GM21447 (cell line): ENCODE measurements at regions not wholly inside any gene's neighbourhood (a gene's known extent, or its start where the extent isn't known, plus 50 kb on each side); places are given as distances from the start of the nearest gene placed in this dataset.
"Not testable (repeated sequence)": the region's sequence is repeated elsewhere in the genome, so short reads cannot be mapped to it uniquely, and the experiment has no call there.

Experiments used
- ATAC-seq: cut with Tn5 transposase; IDR thresholded peaks from one replicate; pipeline ENCODE4 v1.9.1; 2021; ENCODE audit not compliant: unreplicated experiment

DNA sequence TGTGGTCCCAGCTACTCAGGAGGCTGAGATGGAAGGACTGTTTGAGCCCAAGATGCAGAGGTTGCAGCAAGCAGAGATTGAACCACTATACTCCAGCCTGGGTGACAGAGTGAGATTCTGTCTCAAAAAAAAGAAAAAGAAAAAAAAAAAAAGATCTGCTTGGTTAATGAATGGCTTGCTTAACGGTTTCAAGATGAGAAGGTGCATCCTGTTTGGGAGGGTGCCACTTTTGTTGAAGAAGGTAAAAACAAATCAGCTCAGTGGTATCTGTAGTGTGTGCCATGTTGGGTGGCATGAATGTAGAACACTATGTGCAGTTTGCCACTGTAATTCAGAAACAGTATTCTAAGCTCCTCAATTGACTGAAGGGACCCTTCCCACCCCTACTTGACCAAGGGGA, 94.9 kb upstream of the ETV3 start:
- peak; percentile 79 for ATAC-seq

DNA sequence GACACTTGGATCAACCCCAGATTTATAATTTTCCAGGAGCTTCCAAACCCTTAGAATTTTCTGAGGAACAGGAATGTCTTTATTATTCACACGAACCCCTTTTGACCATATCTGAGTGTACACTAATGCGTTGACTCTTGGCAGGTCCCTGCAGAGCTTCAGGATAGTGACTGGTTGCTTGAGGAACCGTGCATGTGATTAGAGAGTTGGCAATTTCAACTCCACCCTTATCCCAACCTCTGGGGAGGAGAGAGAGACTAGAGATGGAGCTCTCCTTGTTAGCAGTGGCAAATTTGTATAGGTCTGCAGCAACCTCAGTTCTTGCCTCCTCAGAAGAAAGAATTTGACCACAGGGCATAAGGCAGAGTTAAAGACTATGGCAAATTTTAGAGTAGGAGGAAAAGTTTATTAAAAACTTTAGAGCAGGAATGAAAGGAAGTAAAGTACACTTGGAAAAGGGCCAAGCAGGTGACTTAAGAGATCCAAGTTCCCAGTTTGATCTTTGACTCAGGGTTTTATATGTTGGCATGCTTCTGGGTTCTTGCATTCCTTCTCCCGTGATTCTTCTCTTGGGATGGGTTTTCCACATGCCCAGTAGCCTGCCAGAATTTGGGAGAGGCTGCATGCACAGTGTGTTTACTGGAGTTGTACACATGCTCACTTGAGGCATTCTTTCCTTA, 93.8 kb upstream of the ETV3 start:
- no peak for ATAC-seq

DNA sequence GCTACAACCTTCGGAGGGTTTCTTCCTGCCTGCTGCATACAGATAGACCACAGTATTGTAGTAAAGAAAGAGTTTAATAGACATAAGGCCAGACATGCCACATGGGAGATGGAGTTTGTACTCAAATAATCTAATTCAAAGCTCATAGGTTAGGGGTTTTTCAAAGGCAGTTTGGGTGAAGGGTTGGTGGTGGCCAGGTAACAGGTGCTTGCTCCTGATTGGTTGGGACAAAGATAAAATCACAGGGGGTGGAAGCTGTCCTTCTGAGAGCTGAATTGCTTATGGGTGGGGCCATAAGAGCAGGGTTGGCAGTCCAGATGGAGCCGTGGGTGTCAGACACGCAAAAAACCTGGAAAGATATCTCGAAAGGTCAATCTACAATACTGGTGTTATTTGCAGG, 92.3 kb upstream of the ETV3 start:
- ATAC-seq, result no peak

DNA sequence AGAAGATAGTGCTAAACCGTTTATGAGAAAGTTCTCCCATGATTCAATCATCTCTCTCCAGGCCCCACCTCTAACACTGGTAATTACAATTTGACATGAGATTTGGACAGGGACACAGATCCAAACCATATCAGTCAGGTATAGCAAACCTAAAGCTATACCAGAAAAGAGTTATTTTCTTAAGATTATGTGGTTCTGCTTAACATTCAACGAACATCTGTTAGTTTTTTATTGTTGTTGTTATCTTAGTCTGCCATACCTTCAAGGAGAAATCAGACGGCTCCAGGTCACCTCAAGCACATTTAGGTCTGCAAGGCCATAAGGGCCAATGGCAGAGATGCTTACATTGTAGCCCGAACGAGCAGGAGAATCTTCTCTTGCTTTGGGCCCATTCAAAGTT, 89.5 kb upstream of the ETV3 start:
- ATAC-seq, result no peak

DNA sequence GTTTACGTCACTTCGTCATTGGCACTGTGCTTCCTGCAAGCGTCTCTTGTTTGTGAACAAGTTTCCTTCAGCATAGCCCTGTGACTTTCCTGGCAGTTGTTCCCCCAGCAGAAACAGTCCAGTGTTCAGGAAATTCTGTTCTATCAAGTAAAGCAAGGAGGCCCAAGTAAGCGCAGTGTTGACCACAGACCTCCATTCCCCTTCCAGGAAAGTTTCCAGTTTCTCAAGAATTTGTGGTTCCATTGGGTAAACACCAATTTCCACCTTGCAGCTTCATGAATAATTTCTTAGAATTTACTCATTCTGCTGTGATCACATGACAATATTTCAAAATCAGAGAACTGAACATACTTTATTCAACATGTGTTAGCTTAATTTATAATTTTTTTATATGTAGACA, 88.5 kb upstream of the ETV3 start:
- ATAC-seq, result no peak

DNA sequence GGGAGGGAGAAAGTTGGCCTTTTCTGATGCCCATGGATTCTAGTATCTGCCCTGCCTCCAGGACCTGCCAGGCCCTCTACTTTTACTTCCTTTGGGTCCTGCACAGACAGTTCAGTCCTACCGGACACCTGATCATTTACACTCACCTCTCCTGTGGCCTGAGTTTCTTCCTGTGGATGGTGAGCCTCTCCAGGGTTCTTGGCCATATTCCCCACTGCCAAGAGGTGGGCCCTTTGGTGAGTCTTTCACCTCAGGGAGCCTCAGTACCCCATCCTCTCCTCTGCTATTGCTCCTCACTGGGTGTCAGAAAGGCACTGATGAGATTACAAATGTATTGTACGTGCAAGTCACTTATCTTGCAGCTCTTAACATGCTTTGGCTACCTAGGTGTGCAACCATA, 81.4 kb upstream of the ETV3 start:
- ATAC-seq, result no peak

DNA sequence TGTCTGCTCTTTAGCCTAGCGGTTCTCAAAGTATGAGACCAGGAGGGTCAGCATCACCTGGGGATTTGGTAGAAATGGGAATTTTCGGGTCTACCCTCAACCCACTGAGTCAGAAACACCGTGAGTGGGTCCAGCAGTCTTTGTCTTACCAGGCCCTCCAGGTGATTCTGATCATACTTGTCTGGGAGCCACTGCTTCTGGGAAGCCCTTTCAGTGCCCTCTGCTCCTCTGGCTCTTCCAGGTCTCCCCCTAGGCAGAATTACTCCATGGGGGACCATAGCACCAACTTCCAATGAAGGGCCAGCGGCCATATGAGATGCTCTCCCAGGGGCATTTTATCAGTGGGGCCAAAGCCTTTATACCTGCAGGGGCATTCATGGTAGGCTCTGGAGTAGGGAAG, 81.0 kb upstream of the ETV3 start:
- no peak for ATAC-seq

DNA sequence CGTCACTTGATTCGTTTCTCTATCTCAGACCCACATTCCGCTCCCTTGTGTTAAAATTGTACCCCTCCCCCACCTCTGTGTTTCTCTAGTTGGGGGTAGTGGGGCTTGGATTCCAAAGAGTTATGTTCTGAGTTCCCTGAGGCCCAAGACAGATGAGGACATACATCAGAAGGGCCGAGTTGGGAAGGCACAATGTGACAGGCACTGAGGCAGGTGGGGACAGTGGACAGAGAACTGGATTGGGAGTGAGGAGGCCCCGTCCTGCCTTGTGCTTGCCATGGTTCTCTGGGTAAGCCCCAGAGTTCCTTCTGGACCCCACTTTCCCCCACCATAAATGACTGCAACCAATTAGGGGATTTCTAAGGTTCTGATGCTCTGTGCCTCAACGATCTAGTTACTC, 80.5 kb upstream of the ETV3 start:
- ATAC-seq, result no peak

DNA sequence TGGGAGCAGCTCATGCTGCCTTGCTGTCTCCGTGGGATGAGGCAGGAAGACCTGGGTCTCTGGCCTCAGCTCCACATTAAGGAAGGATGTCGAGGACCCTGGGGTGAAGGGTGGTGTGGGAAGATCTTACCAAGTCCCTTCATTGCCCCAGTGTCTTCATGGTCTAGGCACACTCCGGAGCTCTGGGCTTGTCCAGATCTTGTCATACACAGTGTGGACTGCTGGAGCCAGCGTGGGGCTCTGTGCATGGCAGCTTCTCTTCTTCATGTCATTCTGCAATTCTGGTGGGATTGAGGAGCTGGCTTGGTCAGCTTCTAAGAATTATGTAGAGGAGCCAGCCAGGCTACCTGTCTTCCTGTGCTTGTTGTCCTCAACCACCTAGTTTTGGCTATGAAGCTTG, 79.3 kb upstream of the ETV3 start:
- no peak for ATAC-seq

DNA sequence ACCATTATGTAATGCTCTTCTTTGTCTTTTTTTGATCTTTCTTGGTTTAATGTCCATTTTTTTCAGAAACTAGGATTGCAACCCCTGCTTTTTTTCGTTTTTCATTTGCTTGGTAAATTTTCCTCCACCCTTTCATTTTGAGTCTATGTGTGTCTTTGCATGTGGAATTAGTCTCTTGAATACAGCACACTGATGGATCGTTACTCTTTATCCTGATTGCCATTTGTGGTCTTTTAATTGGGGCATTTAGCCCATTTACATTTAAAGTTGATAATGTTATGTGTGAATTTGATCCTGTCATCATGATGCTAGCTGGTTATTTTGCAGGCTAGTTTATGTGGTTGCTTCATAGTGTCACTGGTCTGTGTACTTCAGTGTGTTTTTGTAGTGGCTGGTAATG, 75.6 kb upstream of the ETV3 start:
- no peak for ATAC-seq

DNA sequence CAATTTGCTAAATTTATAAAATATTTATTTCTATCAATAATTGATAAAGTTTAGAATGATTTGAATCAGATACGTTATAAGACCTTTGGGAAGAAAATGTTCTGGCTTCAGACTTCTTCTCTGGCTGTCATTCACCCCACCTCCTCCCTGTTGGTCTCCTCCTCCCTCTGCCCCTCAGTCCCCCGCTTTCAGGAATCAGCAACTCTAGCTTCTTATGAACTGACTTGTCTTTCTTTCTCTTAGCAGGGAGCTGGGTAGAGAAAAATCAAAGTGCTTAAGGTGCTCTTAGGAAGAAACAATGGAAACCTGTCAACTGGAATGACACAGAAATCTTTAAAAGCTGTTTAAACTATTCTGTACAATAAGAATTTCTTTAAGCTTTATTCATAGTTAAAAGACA, 71.3 kb upstream of the ETV3 start:
- ATAC-seq, result no peak

DNA sequence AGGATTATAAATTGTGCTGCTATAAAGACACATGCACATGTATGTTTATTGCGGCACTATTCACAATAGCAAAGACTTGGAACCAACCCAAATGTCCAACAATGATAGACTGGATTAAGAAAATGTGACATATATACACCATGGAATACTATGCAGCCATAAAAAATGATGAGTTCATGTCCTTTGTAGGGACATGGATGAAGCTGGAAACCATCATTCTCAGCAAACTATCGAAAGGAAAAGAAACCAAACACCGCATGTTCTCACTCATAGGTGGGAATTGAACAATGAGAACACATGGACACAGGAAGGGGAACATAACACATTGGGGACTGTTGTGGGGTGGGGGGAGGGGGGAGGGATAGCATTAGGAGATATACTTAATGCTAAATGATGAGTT, 67.8 kb upstream of the ETV3 start:
- ATAC-seq, result not testable (repeated sequence)

DNA sequence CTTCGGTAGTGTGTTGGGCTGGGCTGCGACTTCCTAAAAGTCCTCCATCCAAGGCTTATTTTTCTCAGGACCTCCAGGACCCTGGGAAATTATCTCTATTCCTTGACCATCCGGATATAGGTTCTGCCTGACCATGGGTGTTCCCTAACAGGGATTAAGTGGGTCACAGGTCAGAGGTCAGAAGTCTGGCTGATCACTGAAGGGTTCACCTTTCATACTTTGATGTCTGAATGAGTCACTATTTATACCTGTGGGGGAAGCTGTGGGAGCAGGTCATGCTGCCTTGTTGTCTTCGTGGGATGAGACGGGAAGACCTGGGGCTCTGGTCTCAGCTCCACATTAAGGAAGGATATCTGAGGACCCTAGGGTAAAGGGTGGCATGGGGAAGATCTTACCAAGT, 65.0 kb upstream of the ETV3 start:
- no peak for ATAC-seq

DNA sequence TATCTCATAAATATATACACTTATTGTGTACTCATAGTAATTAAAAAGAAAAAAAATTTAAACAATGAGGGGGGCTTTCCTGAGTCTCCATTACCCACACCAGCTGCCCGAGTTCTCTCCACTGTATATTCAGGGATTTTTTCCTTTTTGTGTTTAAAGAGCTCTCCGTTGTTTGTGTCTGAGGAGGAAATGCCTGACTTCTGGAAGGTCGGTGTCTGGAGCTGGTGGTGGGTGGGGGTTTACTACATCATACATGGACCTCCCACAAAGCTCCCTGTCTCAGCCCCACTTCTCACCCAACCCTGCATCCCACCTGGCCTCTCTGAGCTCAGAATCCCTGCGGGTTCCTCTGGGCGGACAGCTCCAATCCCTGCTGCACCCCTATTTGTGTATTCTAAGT, 64.1 kb upstream of the ETV3 start:
- no peak for ATAC-seq

DNA sequence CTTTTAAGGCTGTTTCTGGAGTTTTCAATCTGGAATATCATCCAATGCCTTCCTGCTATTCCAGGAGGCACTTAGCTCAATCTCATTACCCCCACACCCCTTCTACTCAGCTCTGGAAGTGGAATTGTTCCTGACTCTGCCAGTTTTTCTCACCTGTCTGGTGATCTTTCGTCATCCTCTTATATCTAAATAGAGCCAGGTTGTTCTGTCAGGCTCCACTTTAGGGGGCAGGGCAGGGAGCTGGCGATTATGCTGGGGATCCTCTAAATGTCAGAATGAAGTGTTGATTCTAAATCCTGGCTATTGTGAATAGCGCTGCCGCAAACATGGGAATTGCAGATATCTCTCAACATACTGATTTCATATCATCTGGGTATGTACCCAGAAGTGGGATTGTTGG, 63.6 kb upstream of the ETV3 start:
- no peak for ATAC-seq

DNA sequence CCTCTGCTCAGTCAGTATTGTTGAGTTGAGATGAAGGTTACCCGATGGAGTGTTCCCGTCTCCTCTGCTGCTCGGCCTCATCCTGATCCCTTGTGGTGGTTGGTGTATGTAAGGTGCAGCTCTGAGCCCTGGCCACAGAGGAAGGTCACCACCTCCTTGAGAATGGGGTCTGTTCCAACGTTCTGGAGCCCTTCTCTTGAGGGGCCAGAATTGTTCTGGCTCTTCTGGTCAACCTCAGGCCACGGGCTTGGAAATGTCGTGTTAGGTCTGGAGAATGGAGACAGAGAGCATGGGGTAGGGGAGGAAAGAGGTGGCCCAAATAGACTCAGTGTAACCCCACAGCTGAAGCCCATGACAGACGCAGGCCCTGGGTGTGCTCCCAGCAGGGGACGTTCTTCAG, 62.3 kb upstream of the ETV3 start:
- no peak for ATAC-seq

DNA sequence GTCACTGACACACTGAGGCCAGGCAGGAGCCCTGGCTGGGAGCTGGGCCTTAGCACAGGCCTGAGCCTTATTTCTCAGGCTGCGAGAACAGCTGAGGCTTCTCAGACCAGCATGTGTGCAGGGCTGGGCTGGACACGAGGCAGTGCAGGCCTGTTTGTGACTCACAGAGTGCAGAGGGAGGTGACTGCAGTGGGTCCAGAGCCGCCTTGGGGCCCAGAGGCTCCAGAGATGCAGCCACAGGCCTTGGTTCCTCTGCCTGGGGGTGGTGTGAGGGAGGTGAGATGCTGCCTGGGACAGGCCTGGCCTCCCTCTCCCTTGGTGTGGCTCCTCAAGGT, 61.2 kb upstream of the ETV3 start:
- no peak for ATAC-seq

DNA sequence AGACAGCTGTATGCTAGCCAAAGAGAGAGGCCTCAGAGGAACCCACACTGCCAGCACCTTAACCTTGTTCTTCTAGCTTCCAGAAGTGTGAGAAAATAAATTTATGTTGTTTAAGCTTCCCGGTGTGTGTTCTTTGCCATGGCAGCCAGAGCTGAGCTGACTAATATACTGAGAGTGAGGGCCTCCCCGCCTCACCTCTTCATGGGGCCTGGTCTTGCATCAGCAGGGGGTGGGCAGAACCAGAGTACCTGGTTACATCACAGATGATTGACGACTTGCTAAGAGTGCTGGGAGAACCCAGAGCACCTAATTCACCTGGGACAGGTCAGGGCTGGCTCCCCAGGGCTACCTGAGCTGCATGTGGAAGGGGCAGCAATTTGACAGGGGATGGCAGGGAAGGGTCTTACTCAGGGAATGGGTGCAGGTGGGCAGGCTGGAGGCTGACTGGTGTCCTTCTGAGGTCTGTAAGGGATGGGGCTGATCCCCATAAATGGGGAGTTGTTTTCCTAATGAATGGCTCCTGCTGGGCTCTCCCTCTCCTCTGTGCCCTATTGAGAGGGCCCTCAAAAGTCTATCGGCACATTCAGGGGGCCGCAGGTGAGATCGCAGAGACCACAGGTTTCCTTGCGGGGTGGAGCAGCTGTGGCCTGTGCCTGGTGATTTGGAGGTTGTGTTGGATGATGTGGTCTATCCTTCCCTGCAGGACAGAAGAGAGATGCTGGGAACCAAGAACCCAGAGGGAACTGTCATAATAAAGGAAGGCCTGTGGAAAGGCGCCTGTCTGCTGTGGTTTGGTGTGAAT, 60.6 kb upstream of the ETV3 start:
- ATAC-seq, result no peak

DNA sequence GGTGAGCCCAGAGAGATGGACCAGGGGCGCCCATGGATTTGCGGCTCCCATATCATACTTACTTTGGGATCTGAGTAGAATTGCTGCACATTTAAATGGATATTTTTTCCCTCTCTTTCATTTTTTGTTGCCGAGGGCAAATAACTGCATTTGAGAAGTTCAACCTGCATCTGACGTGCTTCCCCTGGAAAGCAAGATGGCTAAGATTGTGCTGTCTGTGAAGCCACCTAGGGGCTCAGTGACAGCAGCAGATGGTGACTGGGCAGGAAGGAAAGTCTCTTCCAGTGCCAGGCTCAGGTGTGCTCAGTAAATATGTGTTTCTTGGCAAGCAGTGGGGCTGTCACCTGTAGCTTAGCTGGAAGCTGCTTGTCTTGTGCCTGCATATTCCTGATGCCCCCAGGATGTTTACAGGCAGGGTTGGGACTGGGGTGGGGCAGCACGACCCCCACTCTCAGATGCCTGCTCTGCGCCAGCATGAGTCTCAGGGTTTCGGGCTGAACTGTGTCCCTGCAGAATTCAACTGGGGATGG, 59.8 kb upstream of the ETV3 start:
- ATAC-seq, result no peak

DNA sequence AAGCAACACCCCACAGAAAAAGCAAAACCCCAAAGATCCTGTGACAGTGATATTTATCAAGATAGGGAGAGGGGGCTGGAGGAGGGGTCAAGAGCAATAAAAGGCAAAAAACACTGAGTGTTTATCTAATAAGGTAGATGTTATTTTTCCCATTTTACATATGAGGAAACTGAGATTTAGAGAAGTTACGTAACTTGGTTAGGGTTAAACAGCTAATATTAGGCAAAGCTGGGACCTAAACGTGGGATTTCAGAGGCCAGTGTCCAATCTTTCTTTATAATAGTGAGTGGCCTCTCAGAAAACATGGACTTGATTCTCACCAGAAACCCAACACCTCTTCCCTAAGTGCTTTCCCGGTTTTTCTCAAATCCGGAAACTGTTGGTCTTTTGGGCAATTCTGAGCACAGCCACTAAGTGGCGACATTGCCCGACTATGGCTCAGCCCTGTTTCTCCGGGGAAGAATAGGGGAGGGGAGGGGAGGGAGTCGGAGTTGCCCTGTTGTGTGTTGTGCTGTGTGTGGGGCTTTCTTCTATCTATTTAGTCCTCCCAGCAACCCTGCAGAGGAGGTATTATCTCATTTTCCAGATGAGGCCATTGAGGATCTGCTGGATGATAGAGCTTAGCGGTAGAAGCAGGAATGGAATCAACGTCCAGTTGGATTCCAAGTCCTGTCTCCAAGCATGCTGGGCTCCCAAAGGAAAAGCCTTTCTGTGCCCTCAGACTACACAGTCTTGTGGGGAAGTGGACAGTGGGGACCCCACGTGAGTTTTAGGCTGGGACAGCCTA, 58.7 kb upstream of the ETV3 start:
- ATAC-seq, result not testable (repeated sequence)

DNA sequence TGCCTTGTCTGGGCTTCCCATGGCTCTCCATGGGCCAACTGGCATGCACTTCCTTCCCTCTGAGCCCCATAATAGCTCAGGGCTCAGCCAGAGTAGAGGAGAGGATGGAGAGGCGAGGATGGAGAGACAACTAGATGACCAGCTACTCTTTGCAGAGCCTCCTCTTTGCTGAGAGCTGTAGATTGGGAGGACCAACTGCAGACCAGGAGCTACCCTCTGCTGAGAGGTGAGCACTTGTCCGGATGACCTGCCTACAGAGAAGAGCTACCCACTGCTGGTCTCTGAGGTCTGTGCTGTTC, 58.0 kb upstream of the ETV3 start:
- ATAC-seq, result no peak
